Naive thymus-derived CD4-positive, alpha-beta T cell (primary cell): ENCODE measurements at regions not wholly inside any gene's neighbourhood (a gene's known extent, or its start where the extent isn't known, plus 50 kb on each side); places are given as distances from the start of the nearest gene placed in this dataset.

Experiments used
- ATAC-seq: fragments of 150-1000 bp; cut with Tn5 transposase; 2 replicates; pipeline ENCODE4 v1.10.0; 2021; ENCODE audit warnings: mild to moderate bottlenecking, moderate library complexity
- CTCF ChIA-PET: fragments of 350-600 bp; sonication (Branson Sonifier 250); formaldehyde crosslinking; loops from one replicate; lab custom pipeline; 2021; ENCODE audit warnings: antibody characterized with exemption; lab: Charles Lee
- POLR2A ChIA-PET: fragments of 350-600 bp; sonication (Branson Sonifier 250); formaldehyde crosslinking; loops from one replicate; lab custom pipeline; 2021; ENCODE audit warnings: antibody characterized with exemption, inconsistent platforms; lab: Charles Lee
- DNase-seq, 9 donors: peaks; one replicate each; pipeline versions ENCODE4 v3.0.0 to v3.0.0-alpha.2; 2020 to 2022; ENCODE audit warnings: mixed read lengths in 1 of 9
- H3K27ac ChIP-seq: one replicate; pipeline ENCODE4 v1.7.0; 2013; ENCODE audit warnings: mild to moderate bottlenecking, low read depth, low read length, moderate library complexity
- H3K27me3 ChIP-seq, 2 donors: one replicate each; pipeline ENCODE4 v1.7.0; 2013; ENCODE audit warnings: low read length in 2 of 2, mild to moderate bottlenecking in 2 of 2, moderate library complexity in 2 of 2; ENCODE audit not compliant: control insufficient read depth in 2 of 2, insufficient read depth in 2 of 2
- H3K36me3 ChIP-seq, 3 experiments: 1 replicate in 2 of 3; 2 replicates in 1 of 3; pipeline ENCODE4 v1.7.0; 2013; ENCODE audit warnings: low read length in 3 of 3, mild to moderate bottlenecking in 3 of 3, moderate library complexity in 1 of 3; ENCODE audit not compliant: insufficient read depth in 3 of 3, control insufficient read depth in 2 of 3
- H3K4me1 ChIP-seq, 2 donors: one replicate each; pipeline ENCODE4 v1.7.0; 2013; ENCODE audit warnings: low read length in 2 of 2, mild to moderate bottlenecking in 2 of 2, moderate library complexity in 1 of 2; ENCODE audit not compliant: control insufficient read depth in 2 of 2, insufficient read depth in 2 of 2
- H3K4me3 ChIP-seq: 2 replicates; pipeline ENCODE4 v1.7.0; 2013; ENCODE audit warnings: mild to moderate bottlenecking, low read length
- H3K9me3 ChIP-seq, 3 experiments: 1 replicate in 2 of 3; 2 replicates in 1 of 3; pipeline ENCODE4 v1.7.0; 2013; ENCODE audit warnings: low read length in 3 of 3; ENCODE audit not compliant: control insufficient read depth in 2 of 3
- H3K27ac Mint-ChIP-seq, 9 donors: one replicate each; pipeline ENCODE4 v1.8.0; 2020 to 2022; ENCODE audit warnings: mixed read lengths in 9 of 9, mild to moderate bottlenecking in 8 of 9, moderate library complexity in 5 of 9, inconsistent platforms in 2 of 9
- H3K27me3 Mint-ChIP-seq, 5 donors: one replicate each; pipeline ENCODE4 v1.8.0; 2021 to 2022; ENCODE audit warnings: mixed read lengths in 5 of 5, mild to moderate bottlenecking in 1 of 5
- H3K36me3 Mint-ChIP-seq, 5 donors: one replicate each; pipeline ENCODE4 v1.8.0; 2020 to 2022; ENCODE audit warnings: mixed read lengths in 5 of 5, mild to moderate bottlenecking in 3 of 5, inconsistent platforms in 1 of 5
- H3K4me1 Mint-ChIP-seq, 7 donors: one replicate each; pipeline ENCODE4 v1.8.0; 2020 to 2022; ENCODE audit warnings: mixed read lengths in 7 of 7, mild to moderate bottlenecking in 3 of 7, inconsistent platforms in 1 of 7
- H3K4me3 Mint-ChIP-seq, 10 donors: one replicate each; pipeline ENCODE4 v1.8.0; 2020 to 2022; ENCODE audit warnings: mild to moderate bottlenecking in 10 of 10, mixed read lengths in 10 of 10, moderate library complexity in 6 of 10, inconsistent platforms in 2 of 10
- H3K9me3 Mint-ChIP-seq, 11 donors: one replicate each; pipeline ENCODE4 v1.8.0; 2020 to 2022; ENCODE audit warnings: mixed read lengths in 11 of 11, mild to moderate bottlenecking in 4 of 11, inconsistent platforms in 1 of 11, moderate library complexity in 1 of 11
- intact Hi-C, 2 donors: fragments of 100-400 bp; cut with micrococcal nuclease; formaldehyde crosslinking; loops; one replicate each; pipeline ENCODE4 v1.15.1; 2023

DNA sequence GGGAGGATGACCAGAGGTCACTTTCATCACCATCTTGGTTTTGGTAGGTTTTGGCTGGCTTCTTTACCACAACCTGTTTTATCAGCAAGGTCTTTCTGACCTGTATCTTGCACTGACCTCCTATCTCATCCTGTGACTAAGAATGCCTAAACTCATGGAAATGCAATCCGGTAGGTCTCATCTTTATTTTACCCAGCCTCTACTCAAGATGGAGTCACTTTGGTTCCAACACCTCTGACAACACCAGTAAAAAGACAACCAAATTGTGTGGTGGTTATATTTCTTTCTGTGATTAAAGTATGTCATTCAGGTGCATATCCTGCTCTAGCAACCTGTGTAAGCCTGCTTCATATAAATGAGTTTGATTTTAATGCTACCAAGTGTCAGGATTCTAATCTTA lies 636.7 kb downstream of the PCDH7 start:
- intact Hi-C loops: no loop called here
- Histone ChIP-seq H3K27ac (no peak overlapping the region), H3K4me1 (no peaks in the 10 kb centered on the region), H3K9me3 (no peaks in the 10 kb centered on the region), H3K36me3 (no peaks in the 10 kb centered on the region), H3K27me3 (no peaks in the 10 kb centered on the region), H3K4me3 (no peak overlapping the region)
- ATAC-seq (no peak), DNase-seq (no peak)
- ChIA-PET POLR2A (no interaction called here), CTCF (no interaction called here)
- Mint-ChIP-seq H3K4me3 (no peak overlapping the region), H3K36me3 (no peaks in the 10 kb centered on the region), H3K9me3 (peaks cover 0 to 11% (median 4%) of the 10 kb centered on the region in 11 donors), H3K27me3 (no peaks in the 10 kb centered on the region), H3K27ac (no peak overlapping the region), H3K4me1 (no peaks in the 10 kb centered on the region)

- no peaks in the 10 kb centered on the region for H3K36me3 ChIP-seq
- Mint-ChIP-seq H3K36me3 (no peaks in the 10 kb centered on the region), H3K27ac (no peak overlapping the region), H3K9me3 (peaks cover 0 to 13% (median 4%) of the 10 kb centered on the region in 11 donors), H3K4me1 (no peaks in the 10 kb centered on the region), H3K4me3 (no peak overlapping the region), H3K27me3 (no peaks in the 10 kb centered on the region)
- CTCF ChIA-PET: no interaction called here
- no peak for DNase-seq
- intact Hi-C loops: no loop called here
- H3K27me3 ChIP-seq: no peaks in the 10 kb centered on the region
- POLR2A ChIA-PET: no interaction called here
- no peak overlapping the region for H3K27ac ChIP-seq
- H3K4me1 ChIP-seq: no peaks in the 10 kb centered on the region
- no peak overlapping the region for H3K4me3 ChIP-seq
- no peaks in the 10 kb centered on the region for H3K9me3 ChIP-seq
- ATAC-seq: no peak
These were observed 640.6 kb downstream of the PCDH7 start for GRCh38 chr4:31360786-31361185.

- Mint-ChIP-seq H3K9me3 (peaks cover 0 to 13% (median 3%) of the 10 kb centered on the region in 11 donors), H3K27me3 (no peaks in the 10 kb centered on the region), H3K4me1 (no peaks in the 10 kb centered on the region), H3K36me3 (no peaks in the 10 kb centered on the region), H3K4me3 (no peak overlapping the region), H3K27ac (no peak overlapping the region)
- CTCF ChIA-PET: no interaction called here
- Histone ChIP-seq H3K27me3 (no peaks in the 10 kb centered on the region), H3K4me3 (no peak overlapping the region), H3K36me3 (no peaks in the 10 kb centered on the region), H3K9me3 (no peaks in the 10 kb centered on the region), H3K4me1 (no peaks in the 10 kb centered on the region), H3K27ac (no peak overlapping the region)
- POLR2A ChIA-PET: no interaction called here
- DNase-seq (no peak), ATAC-seq (no peak)
- intact Hi-C loops: no loop called here
These were observed 642.6 kb downstream of the PCDH7 start for GRCh38 chr4:31362756-31363155.

DNA sequence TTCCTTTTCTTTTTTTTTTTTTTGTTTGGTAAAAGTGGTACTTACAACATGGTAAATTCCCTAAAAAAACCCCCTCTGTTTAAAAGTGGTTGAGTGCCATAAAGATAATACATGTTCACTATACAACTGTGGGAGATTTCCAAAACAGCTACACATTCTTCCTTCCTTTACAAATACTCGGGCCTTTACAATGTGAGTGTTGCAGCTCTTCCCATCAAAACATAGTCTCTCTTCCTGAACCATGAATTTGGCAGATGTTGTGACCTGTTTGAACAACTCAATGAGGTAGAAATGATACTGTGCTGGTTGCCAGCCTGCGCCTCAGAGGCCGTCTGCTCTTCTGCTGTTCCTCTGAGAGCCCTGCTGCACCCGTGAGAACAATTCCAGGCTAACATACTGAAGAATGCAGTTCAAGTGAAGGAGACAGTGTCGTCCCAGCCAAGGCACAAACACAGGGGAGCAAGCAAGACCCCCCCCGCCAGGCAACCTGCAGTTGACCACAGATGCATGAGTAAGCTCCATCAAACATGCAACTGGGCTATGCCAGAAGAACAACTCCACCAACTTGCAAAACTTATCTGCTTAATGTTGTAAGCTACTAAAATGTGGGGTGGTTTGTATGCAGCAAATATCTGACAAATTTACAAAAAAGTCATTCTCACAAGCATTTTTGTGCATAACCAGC lies 645.0 kb downstream of the PCDH7 start:
- H3K4me3 Mint-ChIP-seq: no peak overlapping the region

DNA sequence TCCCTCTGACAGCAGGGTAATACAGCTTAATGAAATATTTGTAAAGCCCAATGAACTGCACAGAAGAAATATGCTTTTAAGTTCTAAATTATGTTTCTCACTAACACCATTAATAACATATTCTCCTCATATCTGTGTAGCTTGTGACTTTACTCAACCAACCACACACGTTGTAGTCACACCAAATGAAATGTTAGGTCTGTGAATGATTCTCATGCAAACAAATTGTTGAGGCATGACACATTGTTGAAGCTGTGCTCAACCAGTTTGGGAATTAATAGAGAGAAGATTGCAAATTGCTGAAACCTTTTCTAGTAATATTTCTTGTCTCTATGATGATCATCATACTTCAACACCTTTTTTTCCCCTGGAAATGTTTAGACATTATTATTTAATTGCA lies 645.9 kb downstream of the PCDH7 start:
- no peak for ATAC-seq
- peaks cover 0 to 11% (median 2%) of the 10 kb centered on the region in 11 donors for H3K9me3 Mint-ChIP-seq
- intact Hi-C loops: no loop called here

More for the DNA sequence above, 645.0 kb downstream of the PCDH7 start:
- intact Hi-C loops: no loop called here
- H3K36me3 Mint-ChIP-seq: no peaks in the 10 kb centered on the region
- DNase-seq (no peak), ATAC-seq (no peak)
- Histone ChIP-seq H3K36me3 (no peaks in the 10 kb centered on the region), H3K27me3 (no peaks in the 10 kb centered on the region), H3K9me3 (no peaks in the 10 kb centered on the region), H3K4me3 (no peak overlapping the region), H3K27ac (no peak overlapping the region), H3K4me1 (no peaks in the 10 kb centered on the region)
- no peaks in the 10 kb centered on the region for H3K27me3 Mint-ChIP-seq
- ChIA-PET POLR2A (no interaction called here), CTCF (no interaction called here)
- no peaks in the 10 kb centered on the region for H3K4me1 Mint-ChIP-seq
- H3K9me3 Mint-ChIP-seq: peaks cover 0 to 13% (median 3%) of the 10 kb centered on the region in 11 donors
- no peak overlapping the region for H3K27ac Mint-ChIP-seq

DNA sequence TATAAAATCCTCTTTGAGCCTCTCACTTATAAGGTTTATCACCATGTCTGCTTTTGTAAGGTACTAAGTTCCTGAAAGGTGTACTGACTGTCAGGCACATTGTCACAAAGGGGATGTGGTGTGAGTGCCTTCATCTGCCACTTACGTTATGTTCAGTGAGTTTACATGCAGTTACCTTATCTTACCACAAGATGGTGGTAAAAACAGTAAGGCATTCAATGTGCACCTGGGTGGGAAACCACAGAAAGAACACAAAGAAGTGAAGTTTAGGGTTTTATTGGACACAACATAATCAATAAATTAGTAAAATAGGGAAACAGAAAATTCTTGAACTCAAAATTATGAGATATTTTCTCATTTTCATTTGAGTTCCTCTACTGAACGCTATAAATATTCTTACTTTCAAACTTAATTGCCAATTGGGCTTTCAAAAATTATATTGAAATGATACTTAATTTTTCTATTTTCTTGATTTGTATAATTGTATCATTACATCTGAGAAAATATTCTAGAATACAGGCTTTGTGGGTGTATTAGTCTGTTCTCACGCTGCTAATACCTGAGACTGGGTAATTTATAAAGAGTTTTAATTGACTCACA lies 650.8 kb downstream of the PCDH7 start:
- ATAC-seq (no peak), DNase-seq (peak in 2 of 9 donors; percentile 1)
- H3K4me1 Mint-ChIP-seq: no peaks in the 10 kb centered on the region
- no peaks in the 10 kb centered on the region for H3K9me3 ChIP-seq
- intact Hi-C loops: no loop called here
- H3K4me3 ChIP-seq: no peak overlapping the region
- H3K4me3 Mint-ChIP-seq: no peak overlapping the region
- H3K27ac Mint-ChIP-seq: no peak overlapping the region
- peaks cover 0 to 5% (median 0%) of the 10 kb centered on the region in 11 donors for H3K9me3 Mint-ChIP-seq
- no peak overlapping the region for H3K27ac ChIP-seq
- ChIA-PET POLR2A (no interaction called here), CTCF (no interaction called here)
- H3K36me3 ChIP-seq: no peaks in the 10 kb centered on the region
- no peaks in the 10 kb centered on the region for H3K4me1 ChIP-seq
- no peaks in the 10 kb centered on the region for H3K27me3 ChIP-seq
- H3K27me3 Mint-ChIP-seq: no peaks in the 10 kb centered on the region
- no peaks in the 10 kb centered on the region for H3K36me3 Mint-ChIP-seq

More for the DNA sequence above, 645.9 kb downstream of the PCDH7 start:
- ChIA-PET POLR2A (no interaction called here), CTCF (no interaction called here)
- no peak overlapping the region for H3K27ac Mint-ChIP-seq
- H3K4me3 Mint-ChIP-seq: no peak overlapping the region
- H3K36me3 Mint-ChIP-seq: no peaks in the 10 kb centered on the region
- Histone ChIP-seq H3K4me3 (no peak overlapping the region), H3K4me1 (no peaks in the 10 kb centered on the region), H3K27ac (no peak overlapping the region), H3K27me3 (no peaks in the 10 kb centered on the region), H3K9me3 (no peaks in the 10 kb centered on the region), H3K36me3 (no peaks in the 10 kb centered on the region)
- DNase-seq: no peak
- no peaks in the 10 kb centered on the region for H3K4me1 Mint-ChIP-seq
- H3K27me3 Mint-ChIP-seq: no peaks in the 10 kb centered on the region
